RWPE1 (cell line): ENCODE measurements at regions not wholly inside any gene's neighbourhood (a gene's known extent, or its start where the extent isn't known, plus 50 kb on each side); places are given as distances from the start of the nearest gene placed in this dataset.

ENCODE experiments used
- CTCF ChIA-PET: fragments of 350-600 bp; sonication (Branson Sonifier 250); formaldehyde crosslinking; extraction: SDS; loops from one replicate; lab custom pipeline; 2021; lab: Yijun Ruan, JAX
- POLR2A ChIA-PET: fragments of 400-600 bp; formaldehyde crosslinking; extraction: SDS; loops from one replicate; lab custom pipeline; 2020; ENCODE audit warnings: antibody characterized with exemption; ENCODE audit not compliant: low non-redundant PET; lab: Yijun Ruan, JAX
- DNase-seq: peaks from one replicate; pipeline ENCODE4 v3.0.0; 2012; ENCODE audit warnings: low spot score
- H3K27ac ChIP-seq: fragments of 450-650 bp; 2 replicates; pipeline ENCODE4 v1.5.1; 2017
- TF ChIP-seq, protein P1 (sequence below): fragments of 450-650 bp; conservative IDR thresholded peaks from 2 replicates; pipeline ENCODE4 v1.5.1; 2017; ENCODE audit warnings: low read depth, mild to moderate bottlenecking

DNA sequence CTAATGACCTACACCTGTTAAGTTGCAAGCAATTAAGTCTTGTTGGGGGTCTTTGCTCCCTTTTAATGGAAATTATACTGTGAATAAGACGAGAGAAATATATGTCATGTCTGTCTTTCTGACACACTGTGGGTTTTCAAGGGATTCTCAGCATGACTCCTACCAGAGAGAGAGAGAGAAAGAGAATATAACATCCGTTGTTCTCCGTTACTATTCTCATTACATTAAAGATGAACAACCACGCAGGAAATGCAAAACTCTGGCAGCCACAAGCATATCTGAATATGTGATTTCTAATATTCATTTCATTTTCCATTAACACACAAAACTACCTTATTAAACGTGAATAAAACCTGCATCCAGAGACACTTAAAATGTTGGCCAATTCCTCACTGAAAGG, 67.3 kb upstream of the EGLN3 start:
- CTCF ChIA-PET, result no interaction called here

DNA sequence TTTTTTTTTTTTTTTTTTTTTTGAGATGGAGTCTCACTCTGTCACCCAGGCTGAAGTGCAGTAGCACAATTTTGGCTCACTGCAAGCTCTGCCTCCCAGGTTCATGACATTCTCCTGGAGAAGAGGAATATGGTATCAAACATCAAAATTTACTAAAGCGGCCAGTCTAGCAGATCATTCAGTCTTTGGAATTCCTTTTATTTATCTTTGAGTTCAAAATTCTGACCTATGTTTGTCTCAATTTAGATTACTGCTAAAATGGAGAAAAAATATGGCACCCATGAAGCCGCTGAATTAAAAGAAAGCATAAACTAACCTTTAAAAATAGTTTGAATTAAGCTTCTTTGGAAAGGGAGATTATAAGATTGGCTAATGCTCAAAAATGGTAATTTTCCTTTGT, 64.5 kb upstream of the EGLN3 start:
- TF ChIP-seq, protein P1, sequence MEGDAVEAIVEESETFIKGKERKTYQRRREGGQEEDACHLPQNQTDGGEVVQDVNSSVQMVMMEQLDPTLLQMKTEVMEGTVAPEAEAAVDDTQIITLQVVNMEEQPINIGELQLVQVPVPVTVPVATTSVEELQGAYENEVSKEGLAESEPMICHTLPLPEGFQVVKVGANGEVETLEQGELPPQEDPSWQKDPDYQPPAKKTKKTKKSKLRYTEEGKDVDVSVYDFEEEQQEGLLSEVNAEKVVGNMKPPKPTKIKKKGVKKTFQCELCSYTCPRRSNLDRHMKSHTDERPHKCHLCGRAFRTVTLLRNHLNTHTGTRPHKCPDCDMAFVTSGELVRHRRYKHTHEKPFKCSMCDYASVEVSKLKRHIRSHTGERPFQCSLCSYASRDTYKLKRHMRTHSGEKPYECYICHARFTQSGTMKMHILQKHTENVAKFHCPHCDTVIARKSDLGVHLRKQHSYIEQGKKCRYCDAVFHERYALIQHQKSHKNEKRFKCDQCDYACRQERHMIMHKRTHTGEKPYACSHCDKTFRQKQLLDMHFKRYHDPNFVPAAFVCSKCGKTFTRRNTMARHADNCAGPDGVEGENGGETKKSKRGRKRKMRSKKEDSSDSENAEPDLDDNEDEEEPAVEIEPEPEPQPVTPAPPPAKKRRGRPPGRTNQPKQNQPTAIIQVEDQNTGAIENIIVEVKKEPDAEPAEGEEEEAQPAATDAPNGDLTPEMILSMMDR, result no peak
- ChIA-PET CTCF (interaction anchor here (0.6 kb wide), 1 partner anchor 552 kb away, joined by 4 read pairs; no protein-coding TSS in a partner anchor), POLR2A (no interaction called here)
- no peak for DNase-seq
- no peak overlapping the region for H3K27ac ChIP-seq

More for the DNA sequence above, 67.3 kb upstream of the EGLN3 start:
- DNase-seq, result no peak
- H3K27ac ChIP-seq, result no peak overlapping the region
- TF ChIP-seq, protein P1, result no peak
- POLR2A ChIA-PET, result no interaction called here

DNA sequence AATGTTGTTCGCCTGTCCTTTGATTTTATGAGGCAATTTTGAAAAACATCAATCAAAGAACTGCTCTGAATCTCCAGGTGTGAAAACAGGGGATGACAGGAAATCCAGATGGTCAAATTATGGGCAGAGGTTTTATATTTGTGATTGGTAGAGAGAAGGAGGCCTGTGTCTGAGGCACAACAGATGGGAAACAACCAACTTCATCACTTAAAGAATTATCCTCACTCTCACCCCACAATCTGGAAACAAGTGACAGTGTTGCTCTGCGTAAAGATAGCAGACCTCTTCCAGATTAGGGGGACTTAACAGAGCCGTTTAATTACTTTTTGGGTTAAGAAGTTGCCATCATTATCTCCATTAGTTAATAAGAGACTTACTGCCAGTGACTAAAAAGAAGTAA, 64.1 kb upstream of the EGLN3 start:
- H3K27ac ChIP-seq, result no peak overlapping the region
- TF ChIP-seq, protein P1, result no peak
- POLR2A ChIA-PET, result no interaction called here
- CTCF ChIA-PET, result interaction anchor here (0.6 kb wide), 1 partner anchor 551 kb away, joined by 4 read pairs; no protein-coding TSS in a partner anchor
- DNase-seq, result no peak

DNA sequence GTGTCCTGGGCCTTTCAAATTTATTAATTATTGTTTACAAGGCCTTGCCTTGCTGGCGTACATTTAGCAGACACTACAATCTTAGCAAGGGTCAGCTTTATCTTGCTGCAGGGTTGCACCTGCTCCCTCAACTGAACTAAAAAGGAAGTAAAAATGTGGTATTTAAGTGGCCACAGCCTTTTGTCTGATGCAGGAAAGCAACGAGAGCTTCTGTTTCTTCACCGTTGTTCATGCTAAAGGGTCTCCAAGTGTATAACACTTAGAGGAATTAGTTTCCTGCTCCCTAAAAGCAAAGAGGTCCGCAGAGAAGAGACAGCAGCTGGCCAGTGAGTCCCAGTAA, 62.8 kb upstream of the EGLN3 start:
- CTCF ChIA-PET, result interaction anchor here (0.6 kb wide), 1 partner anchor 48 kb away, joined by 4 read pairs; no protein-coding TSS in a partner anchor
- DNase-seq, result no peak
- TF ChIP-seq, protein P1, result no peak
- no peak overlapping the region for H3K27ac ChIP-seq
- POLR2A ChIA-PET, result no interaction called here

DNA sequence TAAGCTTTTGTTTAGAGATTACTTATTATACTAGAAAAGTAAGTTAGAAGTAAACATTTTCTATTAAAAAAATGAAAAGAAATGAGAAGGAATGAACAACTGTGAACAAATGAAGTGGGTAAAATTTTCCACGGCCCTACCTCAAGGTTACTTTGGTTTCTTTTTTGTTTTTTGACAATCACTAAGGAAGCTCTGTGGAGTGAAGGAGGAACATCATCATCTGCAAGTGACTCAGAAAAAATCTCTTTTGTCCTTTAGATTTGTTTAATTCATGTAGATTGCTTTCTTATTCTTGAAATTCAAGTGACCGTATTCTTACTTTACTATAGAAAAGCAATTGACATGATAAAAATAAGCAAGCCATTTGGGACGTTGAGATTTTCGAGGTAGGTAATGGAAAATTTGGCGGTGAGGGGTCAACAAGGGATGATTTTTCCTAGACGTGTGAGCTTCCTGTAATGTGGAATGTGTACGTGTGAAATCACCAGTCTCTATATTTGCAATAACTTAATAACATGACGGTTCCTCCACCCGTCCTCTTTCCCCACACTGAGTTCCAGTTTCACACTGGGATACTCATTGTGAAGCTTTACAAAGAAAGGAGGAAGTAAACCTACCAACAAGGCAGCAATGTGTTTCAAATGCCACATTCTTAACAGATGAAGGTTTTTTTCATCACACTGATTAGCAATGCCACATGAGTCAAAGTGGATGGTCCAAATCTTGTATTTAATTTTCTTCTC, 62.3 kb upstream of the EGLN3 start:
- no peak for DNase-seq
- H3K27ac ChIP-seq, result no peak overlapping the region
- POLR2A ChIA-PET, result no interaction called here
- TF ChIP-seq, protein P1, result no peak
- CTCF ChIA-PET, result interaction anchor here (0.6 kb wide), 1 partner anchor 47 kb away, joined by 4 read pairs; no protein-coding TSS in a partner anchor

DNA sequence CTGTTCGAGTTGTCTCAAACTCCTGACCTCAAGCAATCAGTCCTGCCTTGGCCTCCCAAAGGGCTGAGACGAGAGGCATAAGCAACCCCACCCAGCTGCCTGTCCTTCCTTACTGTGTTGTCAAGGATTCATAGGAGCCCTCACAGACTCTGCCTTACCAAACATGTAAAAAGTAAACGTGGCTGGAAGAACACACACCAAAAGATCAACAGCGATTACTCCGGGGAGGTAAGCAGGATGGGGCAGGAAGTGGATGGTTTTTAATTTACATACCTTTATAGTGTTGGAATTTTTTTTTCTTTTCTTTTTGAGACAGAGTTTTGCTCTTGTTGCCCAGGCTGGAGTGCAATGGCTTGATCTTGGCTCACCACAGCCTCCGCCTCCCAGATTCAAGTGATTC, 61.5 kb upstream of the EGLN3 start:
- DNase-seq, result no peak
- POLR2A ChIA-PET, result no interaction called here
- TF ChIP-seq, protein P1, result no peak
- CTCF ChIA-PET, result no interaction called here
- H3K27ac ChIP-seq, result no peak overlapping the region
